GM18858 (cell line): ENCODE measurements at regions not wholly inside any gene's neighbourhood (a gene's known extent, or its start where the extent isn't known, plus 50 kb on each side); places are given as distances from the start of the nearest gene placed in this dataset.

Experiments used
- ATAC-seq: cut with Tn5 transposase; IDR thresholded peaks from one replicate; pipeline ENCODE4 v1.9.1; 2021; ENCODE audit not compliant: unreplicated experiment

- ATAC-seq: no peak
These were observed 358.4 kb upstream of the SOX5 start for GRCh38 chr12:24307716-24308335.

DNA sequence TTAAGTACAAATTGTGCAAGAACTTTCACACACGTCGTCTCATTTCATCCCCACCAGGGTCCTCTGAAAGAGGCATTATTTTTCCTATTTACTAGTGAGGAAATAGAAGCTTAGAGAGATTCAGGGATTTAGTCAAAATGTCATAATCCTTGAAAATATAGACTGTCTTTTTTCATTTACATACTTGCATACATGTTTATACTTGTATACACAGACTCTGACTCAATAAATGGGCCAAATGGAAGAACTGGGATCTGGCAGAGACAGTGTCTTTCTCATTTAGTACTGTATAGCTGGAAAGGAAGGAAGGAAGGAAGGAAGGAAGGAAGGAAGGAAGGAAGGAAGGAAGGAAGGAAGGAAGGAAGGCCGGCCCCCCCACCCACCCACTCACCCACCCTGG, 357.7 kb upstream of the SOX5 start:
- no peak for ATAC-seq

- ATAC-seq: no peak
These were observed 356.5 kb upstream of the SOX5 start for GRCh38 chr12:24306001-24306400.

DNA sequence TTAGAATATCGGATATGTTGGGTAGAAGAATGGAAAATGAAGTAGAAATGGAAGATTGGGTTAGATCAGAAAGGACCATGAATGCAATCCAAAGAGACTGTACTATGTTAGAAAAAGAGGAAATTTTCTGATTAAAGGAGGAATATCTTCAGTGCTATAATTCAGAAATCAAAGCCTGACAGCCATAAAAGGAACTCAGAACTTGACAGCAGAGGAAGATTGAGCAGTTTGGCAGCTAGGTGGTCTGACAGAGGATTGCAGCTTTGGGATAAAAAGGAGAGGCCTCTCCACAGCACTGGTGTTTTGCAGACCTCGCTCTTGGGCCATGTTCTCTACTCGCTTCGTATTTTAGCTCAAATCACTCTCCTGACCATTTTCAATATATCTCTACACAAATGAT, 354.8 kb upstream of the SOX5 start:
- ATAC-seq: no peak

DNA sequence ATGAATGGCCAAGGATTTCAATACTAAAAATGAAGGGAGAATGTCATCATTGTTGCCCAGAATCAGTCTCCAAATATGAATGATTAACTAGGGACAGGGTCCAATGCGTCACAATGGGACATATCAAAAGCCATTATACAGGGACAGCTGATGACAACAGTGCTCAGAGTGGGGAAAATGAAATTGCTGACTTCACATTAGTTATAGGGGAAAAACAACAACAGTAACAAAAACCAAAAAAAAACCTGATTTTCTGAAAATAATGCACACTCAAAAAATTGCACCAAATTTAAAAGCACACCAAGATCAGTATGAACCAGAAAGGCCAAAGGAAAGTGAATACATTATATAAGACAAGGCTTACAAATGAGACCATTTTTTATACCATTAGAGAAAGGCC, 353.2 kb upstream of the SOX5 start:
- ATAC-seq: no peak

DNA sequence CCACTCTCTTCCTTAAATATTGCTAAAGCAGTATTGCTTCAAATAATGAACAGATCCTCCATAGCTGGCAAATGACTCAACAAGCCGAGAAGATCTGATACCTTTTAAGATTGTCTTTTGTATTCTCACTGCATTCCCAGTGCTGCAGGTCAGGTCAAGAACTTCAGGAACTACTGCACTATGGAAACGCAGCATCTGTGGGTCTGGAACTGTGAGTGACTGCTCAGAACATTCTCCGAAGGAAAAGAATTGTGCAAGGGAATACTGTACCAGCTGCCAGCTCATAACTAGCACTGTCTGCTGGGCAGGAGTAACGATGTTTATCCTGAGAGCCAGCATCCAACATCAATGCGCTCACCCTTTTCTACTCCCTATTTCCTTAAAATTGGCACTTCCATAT, 348.0 kb upstream of the SOX5 start:
- no peak for ATAC-seq

GRCh38 chr12:24293549-24293948, 344.1 kb upstream of the SOX5 start:
- ATAC-seq: no peak

DNA sequence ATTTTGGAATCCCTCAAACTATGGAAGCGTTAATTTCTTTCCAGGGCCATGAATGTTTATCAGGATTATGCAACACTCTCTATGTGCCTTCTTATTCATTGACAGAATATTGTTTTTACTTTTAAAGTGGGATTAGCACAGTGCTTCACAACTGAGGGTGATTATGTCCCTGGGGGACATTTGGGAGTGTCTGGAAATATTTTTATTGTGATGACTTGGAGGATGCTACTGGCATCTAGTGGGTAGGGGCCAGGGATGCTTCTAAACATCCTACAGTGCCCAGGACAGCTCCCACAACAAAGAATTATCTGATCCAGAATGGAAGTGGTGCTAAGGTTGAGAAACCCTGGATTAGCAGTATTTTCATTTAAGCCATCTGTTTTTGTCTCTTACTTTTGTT, 338.5 kb upstream of the SOX5 start:
- no peak for ATAC-seq

DNA sequence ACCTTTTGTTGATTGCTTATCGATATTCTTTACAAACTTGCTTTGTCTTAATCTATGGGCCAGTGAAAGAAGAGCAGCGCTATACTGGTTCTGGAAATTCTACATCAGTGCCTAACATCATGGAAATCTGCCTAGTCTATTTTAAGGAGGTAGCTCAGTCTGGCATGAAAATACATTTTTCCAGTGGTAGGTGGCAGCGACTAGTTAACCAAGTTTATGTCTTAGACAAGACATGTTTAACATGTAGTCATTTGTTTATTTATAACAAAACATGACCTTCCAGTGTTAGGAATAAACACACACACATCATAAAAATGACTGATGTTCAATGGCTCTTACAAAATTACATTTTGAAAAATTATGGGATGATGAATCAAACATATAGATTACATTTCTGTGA, 336.0 kb upstream of the SOX5 start:
- no peak for ATAC-seq

GRCh38 chr12:24281341-24281740, 331.9 kb upstream of the SOX5 start:
- no peak for ATAC-seq

GRCh38 chr12:24280056-24280842, 330.8 kb upstream of the SOX5 start:
- ATAC-seq: no peak

- ATAC-seq: no peak
These were observed 329.4 kb upstream of the SOX5 start for GRCh38 chr12:24278832-24279231.

DNA sequence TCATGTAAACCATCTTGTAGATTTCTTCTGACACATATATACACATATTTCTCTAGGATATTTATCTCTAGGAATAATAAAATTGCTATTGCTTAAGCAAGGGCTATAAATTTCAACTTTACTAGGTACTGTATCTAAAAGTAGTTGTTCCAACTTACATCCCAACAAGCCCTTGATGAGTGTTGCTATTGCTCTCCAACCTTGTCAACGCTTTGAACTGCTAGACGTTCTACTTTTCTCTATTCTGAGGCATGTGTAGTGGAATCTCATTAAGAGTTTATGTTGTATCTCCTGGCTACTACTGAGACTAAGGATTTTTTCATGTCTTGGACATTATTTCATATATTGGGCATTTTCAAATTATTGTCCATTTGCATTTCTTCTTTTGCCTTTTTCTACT, 321.5 kb upstream of the SOX5 start:
- ATAC-seq: no peak

DNA sequence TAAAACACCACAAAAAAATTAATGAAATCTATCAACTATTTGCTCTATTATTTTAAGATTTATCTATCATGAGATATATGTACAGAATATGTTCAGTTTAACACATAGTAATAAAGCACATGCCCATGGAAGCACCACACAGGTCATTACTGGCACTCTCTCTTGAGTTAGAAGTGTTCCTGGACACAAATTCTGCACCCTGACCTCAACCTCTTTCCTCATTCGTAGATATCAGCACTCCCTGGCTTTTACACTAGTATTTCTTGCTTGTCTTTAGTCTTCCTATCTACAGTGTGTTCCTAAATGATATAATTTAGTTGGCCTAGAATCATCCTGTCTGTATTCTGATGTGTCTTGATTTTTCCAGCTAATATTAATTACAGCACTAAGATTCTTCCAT, 321.0 kb upstream of the SOX5 start:
- ATAC-seq: no peak

DNA sequence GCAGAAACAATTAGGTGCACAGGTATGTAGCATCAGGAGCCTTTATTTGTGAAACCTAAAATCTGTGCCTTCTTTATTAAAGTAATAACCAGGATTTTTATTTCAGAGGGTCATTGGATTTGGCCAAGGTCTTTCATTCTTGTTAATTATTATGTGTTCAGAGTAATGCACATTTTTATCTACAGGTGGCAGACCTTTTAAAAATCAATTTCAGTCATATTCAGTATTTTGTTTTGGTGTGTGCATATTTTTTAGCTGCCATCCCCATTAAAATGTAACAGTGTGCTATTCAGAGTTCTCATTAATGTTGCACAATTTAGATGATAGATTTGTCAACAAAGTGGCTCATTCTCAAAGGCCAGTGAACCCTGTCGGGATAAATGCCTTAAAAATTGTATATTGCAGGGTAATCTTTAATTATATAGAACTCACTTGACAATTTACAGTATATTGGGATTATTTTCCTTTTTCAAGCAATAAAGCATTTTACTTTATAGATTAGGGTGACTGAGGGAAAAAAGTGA, 319.3 kb upstream of the SOX5 start:
- no peak for ATAC-seq

GRCh38 chr12:24266982-24267381, 317.5 kb upstream of the SOX5 start:
- ATAC-seq: no peak

GRCh38 chr12:24256684-24257083, 307.2 kb upstream of the SOX5 start:
- no peak for ATAC-seq

- ATAC-seq: no peak
These were observed 306.6 kb upstream of the SOX5 start for GRCh38 chr12:24255920-24256665.

- no peak for ATAC-seq
These were observed 303.1 kb upstream of the SOX5 start for GRCh38 chr12:24252602-24253001.

DNA sequence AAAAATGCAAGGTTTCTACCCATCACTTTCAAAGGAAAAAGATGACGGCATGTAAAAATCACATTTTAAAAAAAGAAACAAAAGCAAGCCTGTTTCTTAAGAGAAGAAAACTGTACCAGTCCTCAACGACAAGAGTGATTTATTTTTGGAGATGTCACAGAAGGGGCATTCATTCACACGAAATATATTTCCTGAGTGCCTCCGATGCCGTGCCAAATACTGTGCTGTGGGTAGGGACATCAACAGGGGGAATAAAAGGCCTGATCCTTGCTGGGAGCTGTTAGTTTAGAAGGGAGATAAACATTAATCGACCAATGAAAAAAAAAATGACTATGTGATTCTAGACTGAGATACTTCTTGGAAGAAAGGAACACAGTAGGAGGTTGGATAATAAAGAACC, 297.5 kb upstream of the SOX5 start:
- ATAC-seq: no peak

DNA sequence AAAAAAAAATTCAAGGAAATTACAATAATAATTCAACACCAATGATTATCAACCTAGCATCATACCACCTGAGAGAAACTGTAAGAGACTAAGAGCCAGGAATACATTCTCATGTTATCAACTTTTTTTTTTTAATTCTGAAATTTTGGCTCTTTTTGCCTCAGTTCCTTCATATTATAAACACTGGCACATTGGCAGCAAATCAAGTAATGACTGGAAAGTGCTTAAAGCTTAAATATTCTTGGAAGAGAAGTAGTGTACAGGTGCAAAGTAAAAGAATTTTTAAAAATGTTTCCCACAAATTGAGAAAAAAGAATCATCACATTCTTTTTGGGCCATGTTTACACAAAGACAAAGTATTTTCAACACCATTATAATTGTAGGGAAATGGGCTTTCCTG, 296.9 kb upstream of the SOX5 start:
- no peak for ATAC-seq

GRCh38 chr12:24244801-24245200, 295.3 kb upstream of the SOX5 start:
- ATAC-seq: no peak
